Endothelial cell of umbilical vein (primary cell): ENCODE measurements at regions not wholly inside any gene's neighbourhood (a gene's known extent, or its start where the extent isn't known, plus 50 kb on each side); places are given as distances from the start of the nearest gene placed in this dataset.

Experiments
- BruUV-seq: library from RNA; stranded (reverse); fragments of 400-500 nt; replicated peaks from 2 replicates; lab custom pipeline; 2021; lab: Mats Ljungman, UMichigan
- CTCF ChIA-PET: fragments of 300-600, 350-600 bp; sonication (Branson Sonifier 250); formaldehyde crosslinking; loops from one replicate; lab custom pipeline; 2021; ENCODE audit warnings: antibody characterized with exemption, inconsistent platforms; lab: Charles Lee
- POLR2A ChIA-PET: fragments of 300-600, 350-600 bp; sonication (Branson Sonifier 250); formaldehyde crosslinking; loops from one replicate; lab custom pipeline; 2021; ENCODE audit warnings: antibody characterized with exemption, inconsistent platforms; lab: Charles Lee
- DNase-seq: peaks from one replicate; pipeline ENCODE4 v3.0.0-alpha.2; 2011; ENCODE audit warnings: low read depth, low spot score
- FAIRE-seq: peaks from 2 replicates; lab custom pipeline; 2011; peaks lifted over from hg19 to GRCh38; lab: Jason Lieb, UNC
- H2AFZ ChIP-seq: 2 replicates; pipeline ENCODE4 v1.6.0; 2012; ENCODE audit warnings: low read depth, low read length, control low read depth, inconsistent platforms
- H3K27ac ChIP-seq: 2 replicates; pipeline ENCODE4 v1.5.1; 2011; ENCODE audit warnings: low read depth, mild to moderate bottlenecking, control low read depth, low read length, moderate library complexity; ENCODE audit not compliant: insufficient read depth
- H3K27me3 ChIP-seq, 2 experiments: 2 replicates each; pipeline versions ENCODE4 v1.6.0 to v1.6.1; 2011; ENCODE audit warnings: low read length in 2 of 2, mixed read lengths in 1 of 2; ENCODE audit not compliant: control insufficient read depth in 2 of 2, insufficient read depth in 2 of 2
- H3K36me3 ChIP-seq, 2 experiments: 2 replicates in 1 of 2; 3 replicates in 1 of 2; pipeline ENCODE4 v1.5.1; 2011; ENCODE audit warnings: low read length in 2 of 2, mild to moderate bottlenecking in 1 of 2, moderate library complexity in 1 of 2; ENCODE audit not compliant: control insufficient read depth in 2 of 2, insufficient read depth in 2 of 2; ENCODE audit errors: extremely low read depth in 1 of 2
- H3K4me1 ChIP-seq: 3 replicates; pipeline ENCODE4 v1.5.1; 2011; ENCODE audit warnings: mild to moderate bottlenecking, low read length; ENCODE audit not compliant: control insufficient read depth, insufficient read depth; ENCODE audit errors: extremely low read depth
- H3K4me2 ChIP-seq: 2 replicates; pipeline ENCODE4 v1.6.1; 2011; ENCODE audit warnings: low read length, control low read depth, mixed read lengths; ENCODE audit not compliant: insufficient read depth
- H3K4me3 ChIP-seq, 3 experiments: fragments of 200-600 bp in 1 of 3; sonication (generic), shearing (Covaris generic) in 1 of 3; replicated peaks in 1 of 3; 2 replicates each; pipeline ENCODE4 v1.5.1; 2011 to 2016; ENCODE audit warnings: control low read depth in 3 of 3, low read length in 3 of 3, mild to moderate bottlenecking in 2 of 3, inconsistent platforms in 1 of 3, low read depth in 1 of 3, moderate library complexity in 1 of 3; ENCODE audit not compliant: insufficient read depth in 1 of 3
- H3K79me2 ChIP-seq: 2 replicates; pipeline ENCODE4 v1.6.0; 2012; ENCODE audit warnings: low read length, inconsistent platforms; ENCODE audit not compliant: control insufficient read depth, insufficient read depth
- H3K9ac ChIP-seq: replicated peaks from 2 replicates; pipeline ENCODE3; 2011; ENCODE audit warnings: low read length, control low read depth; ENCODE audit not compliant: insufficient read depth; ENCODE audit errors: extremely low read depth
- H3K9me1 ChIP-seq: replicated peaks from 3 replicates; pipeline ENCODE4 v1.6.0; 2011; ENCODE audit warnings: mild to moderate bottlenecking, low read length; ENCODE audit not compliant: control insufficient read depth, insufficient read depth; ENCODE audit errors: extremely low read depth
- H3K9me3 ChIP-seq: replicated peaks from 2 replicates; pipeline ENCODE4 v1.5.1; 2012; ENCODE audit warnings: low read length, inconsistent platforms; ENCODE audit not compliant: control insufficient read depth, insufficient read depth
- H4K20me1 ChIP-seq: replicated peaks from 2 replicates; pipeline ENCODE3; 2011; ENCODE audit warnings: mild to moderate bottlenecking, low read length; ENCODE audit not compliant: control insufficient read depth, insufficient read depth; ENCODE audit errors: extremely low read depth
- CTCF ChIP-seq, 2 donors: IDR thresholded peaks; 1 replicate in 1 of 2; 2 replicates in 1 of 2; pipeline ENCODE4 v1.5.1; 2011; ENCODE audit warnings: low read length in 2 of 2, mild to moderate bottlenecking in 2 of 2, moderate library complexity in 2 of 2, control low read depth in 1 of 2, inconsistent platforms in 1 of 2, low read depth in 1 of 2; ENCODE audit not compliant: insufficient read depth in 1 of 2; ENCODE audit errors: extremely low read depth in 1 of 2
- EZH2 ChIP-seq: IDR thresholded peaks from 2 replicates; pipeline ENCODE4 v1.6.1; 2012; ENCODE audit warnings: borderline replicate concordance, low read depth, mild to moderate bottlenecking, moderate library complexity, low read length, inconsistent platforms; ENCODE audit not compliant: severe bottlenecking
- FOS ChIP-seq: IDR thresholded peaks from 2 replicates; pipeline ENCODE4 v1.6.1; 2011; ENCODE audit warnings: mild to moderate bottlenecking, low read length, moderate library complexity, borderline replicate concordance; ENCODE audit not compliant: insufficient read depth
- GATA2 ChIP-seq: IDR thresholded peaks from 2 replicates; pipeline ENCODE4 v1.7.0; 2011; ENCODE audit warnings: low read depth, mild to moderate bottlenecking, moderate library complexity, mixed read lengths, low read length; ENCODE audit not compliant: insufficient read length, insufficient read depth
- JUN ChIP-seq: IDR thresholded peaks from 2 replicates; pipeline ENCODE4 v1.6.1; 2011; ENCODE audit warnings: borderline replicate concordance, low read depth; ENCODE audit not compliant: insufficient read length, insufficient read depth
- MAX ChIP-seq: IDR thresholded peaks from 2 replicates; pipeline ENCODE4 v1.6.1; 2011; ENCODE audit not compliant: insufficient read depth, insufficient read length
- MYC ChIP-seq: IDR thresholded peaks from one replicate; pipeline ENCODE4 v1.6.1; 2011; ENCODE audit warnings: mild to moderate bottlenecking, low read depth, low read length
- POLR2A ChIP-seq: IDR thresholded peaks from 2 replicates; pipeline ENCODE4 v1.6.1; 2012; ENCODE audit warnings: low read depth, mild to moderate bottlenecking, control low read depth, low read length
- POLR2AphosphoS5 ChIP-seq: IDR thresholded peaks from 2 replicates; pipeline ENCODE4 v1.6.1; 2012; ENCODE audit warnings: low read depth, mild to moderate bottlenecking, control low read depth, low read length, moderate library complexity; ENCODE audit not compliant: insufficient read depth
- dilution Hi-C: fragments of 300-500 bp; cut with MboI; formaldehyde crosslinking; loops from one replicate; pipeline ENCODE4 v1.15.0; 2019; ENCODE audit warnings: low sequenced_read_pairs; ENCODE audit not compliant: extremely low pct_ligation_motif_present
- intact Hi-C: fragments of 100-400 bp; cut with micrococcal nuclease; formaldehyde crosslinking; loops from one replicate; pipeline ENCODE4 v1.10.0; 2022

- intact Hi-C loops, result no loop called here
Observed at GRCh38 chr2:204389856-204390255, 155.4 kb upstream of the PARD3B start.

More at GRCh38 chr2:204389856-204390255, 155.4 kb upstream of the PARD3B start:
- Histone ChIP-seq H3K4me3 (no peak overlapping the region), H3K27me3 (no peaks in the 10 kb centered on the region), H4K20me1 (no peaks in the 10 kb centered on the region), H3K9me3 (no peaks in the 10 kb centered on the region), H3K4me1 (no peaks in the 10 kb centered on the region), H3K4me2 (no peak overlapping the region), H3K27ac (no peak overlapping the region), H3K36me3 (no peaks in the 10 kb centered on the region), H2AFZ (no peak overlapping the region), H3K79me2 (no peaks in the 10 kb centered on the region), H3K9ac (no peak overlapping the region), H3K9me1 (no peaks in the 10 kb centered on the region)
- dilution Hi-C loops, result no loop called here
- BruUV-seq, result no TSS peak
- TF ChIP-seq CTCF (IDR thresholded peaks at IDR 0.05; ENCODE audit: extremely low read depth in 1 of 2, insufficient read depth in 1 of 2, low read depth in 1 of 2, low read length in 2 of 2) (no peak), JUN (no peak), EZH2 (no peak), POLR2A (no peak), GATA2 (no peak), POLR2AphosphoS5 (no peak), FOS (no peak), MYC (no peak), MAX (no peak)
- ChIA-PET CTCF (no interaction called here), POLR2A (no interaction called here)
- FAIRE-seq, result no peak
- DNase-seq, result no peak
